Thyroid gland (tissue), 4 donors: ENCODE measurements at regions not wholly inside any gene's neighbourhood (a gene's known extent, or its start where the extent isn't known, plus 50 kb on each side); places are given as distances from the start of the nearest gene placed in this dataset.

ENCODE experiments used
- CTCF ChIP-seq, 6 experiments: fragments of 200-600 bp in 3 of 6; fragments of 450-650 bp in 3 of 6; sonication (generic) in 3 of 6; IDR thresholded peaks; one replicate each; pipeline ENCODE4 v1.5.1; 2016 to 2019; ENCODE audit warnings: antibody characterized with exemption in 6 of 6, mild to moderate bottlenecking in 2 of 6, inconsistent platforms in 1 of 6, moderate library complexity in 1 of 6
- POLR2A ChIP-seq, 2 donors: fragments of 450-650 bp; IDR thresholded peaks; one replicate each; pipeline ENCODE4 v1.6.1; 2017; ENCODE audit warnings: antibody characterized with exemption in 2 of 2, mild to moderate bottlenecking in 2 of 2, moderate library complexity in 1 of 2

DNA sequence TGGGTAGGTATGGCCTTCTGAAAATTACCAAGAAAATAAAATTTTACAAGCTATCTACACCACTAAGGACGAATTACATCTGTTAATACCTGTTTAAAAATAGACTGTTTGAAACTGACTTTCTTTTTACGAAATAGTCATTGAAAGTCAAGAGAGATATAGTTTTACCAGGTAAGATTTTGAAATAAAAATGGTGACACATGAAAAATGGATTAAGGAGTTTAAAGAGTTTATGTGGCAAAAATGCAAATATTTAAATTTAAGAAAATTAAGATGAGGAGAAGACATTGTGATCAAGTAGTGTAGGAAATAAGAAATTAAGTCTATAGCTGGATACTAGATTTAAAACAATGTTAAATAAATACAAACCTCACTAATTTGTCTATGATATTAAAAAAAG, 271.5 kb downstream of the TRIB2 start:
- TF ChIP-seq CTCF (IDR thresholded peaks at IDR 0.05) (no peak), POLR2A (IDR thresholded peaks at IDR 0.05) (no peak)
